GM23338 (cell line): ENCODE measurements at regions not wholly inside any gene's neighbourhood (a gene's known extent, or its start where the extent isn't known, plus 50 kb on each side); places are given as distances from the start of the nearest gene placed in this dataset.

ENCODE experiments used
- ATAC-seq: fragments of 200-7000 bp; cut with Tn5 transposase; 3 replicates; pipeline ENCODE4 v1.9.1; 2020
- DNase-seq: peaks from one replicate; pipeline ENCODE4 v3.0.0-alpha.2; 2015; ENCODE audit warnings: low spot score
- H2AFZ ChIP-seq: fragments of 200-600 bp; sonication (generic); 2 replicates; pipeline ENCODE4 v1.8.0; 2016; ENCODE audit warnings: antibody characterized with exemption, mild to moderate bottlenecking, moderate library complexity
- H3F3A ChIP-seq: fragments of 200-600 bp; sonication (generic); replicated peaks from 2 replicates; pipeline ENCODE4 v1.8.0; 2017; ENCODE audit warnings: antibody characterized with exemption, mixed run types, low read depth
- H3K27ac ChIP-seq: fragments of 200-600 bp; sonication (generic); 2 replicates; pipeline ENCODE4 v1.6.1; 2016; ENCODE audit warnings: low read depth
- H3K27me3 ChIP-seq: fragments of 200-600 bp; sonication (generic); 2 replicates; pipeline ENCODE4 v1.8.0; 2016; ENCODE audit warnings: mild to moderate bottlenecking, mixed run types, moderate library complexity; ENCODE audit not compliant: insufficient read depth
- H3K36me3 ChIP-seq: fragments of 200-600 bp; sonication (generic); 2 replicates; pipeline ENCODE4 v1.8.0; 2016; ENCODE audit warnings: mild to moderate bottlenecking; ENCODE audit not compliant: insufficient read depth
- H3K4me1 ChIP-seq: fragments of 200-600 bp; sonication (generic); 2 replicates; pipeline ENCODE4 v1.8.0; 2016; ENCODE audit warnings: mild to moderate bottlenecking, moderate library complexity; ENCODE audit not compliant: insufficient read depth
- H3K4me2 ChIP-seq: fragments of 200-600 bp; sonication (generic); 2 replicates; pipeline ENCODE4 v1.7.1; 2017; ENCODE audit warnings: mixed run types
- H3K4me3 ChIP-seq: fragments of 200-600 bp; sonication (generic); 2 replicates; pipeline ENCODE4 v1.6.1; 2016; ENCODE audit warnings: mixed run types
- H3K79me2 ChIP-seq: fragments of 200-600 bp; sonication (generic); replicated peaks from 2 replicates; pipeline ENCODE4 v1.8.0; 2017; ENCODE audit warnings: mild to moderate bottlenecking; ENCODE audit not compliant: insufficient read depth
- H3K9me2 ChIP-seq: fragments of 200-600 bp; sonication (generic); 2 replicates; pipeline ENCODE4 v1.8.0; 2017; ENCODE audit not compliant: insufficient read depth
- H4K20me1 ChIP-seq: fragments of 200-600 bp; sonication (generic); replicated peaks from 2 replicates; pipeline ENCODE4 v1.8.0; 2017; ENCODE audit warnings: mild to moderate bottlenecking; ENCODE audit not compliant: insufficient read depth
- H3K27ac Mint-ChIP-seq: 2 replicates; pipeline ENCODE4 v1.8.0; 2020; ENCODE audit warnings: inconsistent platforms, mild to moderate bottlenecking, moderate library complexity, mixed read lengths
- H3K27me3 Mint-ChIP-seq: 3 replicates; pipeline ENCODE4 v1.8.0; 2022; ENCODE audit warnings: low read depth, mild to moderate bottlenecking, moderate library complexity, mixed read lengths, inconsistent platforms; ENCODE audit not compliant: insufficient read depth, poor library complexity
- H3K36me3 Mint-ChIP-seq: 3 replicates; pipeline ENCODE4 v1.8.0; 2021; ENCODE audit warnings: low read depth, mild to moderate bottlenecking, inconsistent platforms, moderate library complexity, mixed read lengths
- H3K4me1 Mint-ChIP-seq: 3 replicates; pipeline ENCODE4 v1.8.0; 2020; ENCODE audit warnings: mild to moderate bottlenecking, inconsistent platforms, mixed read lengths
- H3K4me3 Mint-ChIP-seq: 3 replicates; pipeline ENCODE4 v1.8.0; 2021; ENCODE audit warnings: moderate library complexity, mild to moderate bottlenecking, inconsistent platforms, mixed read lengths
- H3K9me3 Mint-ChIP-seq: 3 replicates; pipeline ENCODE4 v1.8.0; 2020; ENCODE audit warnings: moderate library complexity, mild to moderate bottlenecking, inconsistent platforms, mixed read lengths
- CREB1 ChIP-seq: fragments of 250-450 bp; sonication (Bioruptor Pico); IDR thresholded peaks from 2 replicates; pipeline ENCODE4 v1.5.0; 2020; ENCODE audit warnings: low read depth, mild to moderate bottlenecking, moderate library complexity
- EZH2phosphoT487 ChIP-seq: fragments of 200-600 bp; sonication (generic); IDR thresholded peaks from one replicate; pipeline ENCODE4 v1.8.1; 2018; ENCODE audit warnings: antibody characterized with exemption; ENCODE audit not compliant: unreplicated experiment
- TF ChIP-seq, protein P1 (sequence below): fragments of 250-450 bp; sonication (Bioruptor Pico); IDR thresholded peaks from 2 replicates; pipeline ENCODE4 v1.5.0; 2020; ENCODE audit warnings: mild to moderate bottlenecking, moderate library complexity
- TF ChIP-seq, protein P2 (sequence below): IDR thresholded peaks from one replicate; pipeline ENCODE4 v1.6.1; 2018; ENCODE audit warnings: antibody characterized with exemption; ENCODE audit not compliant: unreplicated experiment

DNA sequence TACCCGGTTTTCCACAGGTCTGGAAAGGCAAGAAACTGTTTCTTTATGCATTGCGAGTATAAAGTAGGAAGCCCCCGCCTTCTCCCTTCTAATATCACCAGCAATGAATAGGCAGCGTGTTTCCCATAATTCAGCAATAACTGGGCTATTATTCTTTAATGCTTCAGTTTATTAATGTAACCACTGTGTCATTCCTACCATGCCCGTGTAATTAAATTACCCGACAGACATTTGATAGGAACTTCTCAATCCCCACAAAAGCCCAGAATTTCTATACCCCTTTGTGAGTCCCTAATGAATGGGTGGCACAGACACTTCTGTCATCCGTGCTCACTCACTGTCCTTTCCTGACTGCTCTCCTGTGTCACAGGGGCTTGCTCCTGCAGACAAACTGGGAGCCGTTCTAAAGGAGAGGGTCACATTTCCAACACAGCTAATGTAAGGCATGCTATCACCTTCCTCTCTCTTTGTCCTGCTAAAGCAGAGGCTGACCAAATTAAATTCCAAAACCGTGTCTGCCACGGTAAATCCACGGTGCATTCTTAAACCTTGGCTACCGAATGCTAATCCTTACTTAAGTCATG is 108.5 kb upstream of the MID1 start (continued):
- TF ChIP-seq, protein P1, sequence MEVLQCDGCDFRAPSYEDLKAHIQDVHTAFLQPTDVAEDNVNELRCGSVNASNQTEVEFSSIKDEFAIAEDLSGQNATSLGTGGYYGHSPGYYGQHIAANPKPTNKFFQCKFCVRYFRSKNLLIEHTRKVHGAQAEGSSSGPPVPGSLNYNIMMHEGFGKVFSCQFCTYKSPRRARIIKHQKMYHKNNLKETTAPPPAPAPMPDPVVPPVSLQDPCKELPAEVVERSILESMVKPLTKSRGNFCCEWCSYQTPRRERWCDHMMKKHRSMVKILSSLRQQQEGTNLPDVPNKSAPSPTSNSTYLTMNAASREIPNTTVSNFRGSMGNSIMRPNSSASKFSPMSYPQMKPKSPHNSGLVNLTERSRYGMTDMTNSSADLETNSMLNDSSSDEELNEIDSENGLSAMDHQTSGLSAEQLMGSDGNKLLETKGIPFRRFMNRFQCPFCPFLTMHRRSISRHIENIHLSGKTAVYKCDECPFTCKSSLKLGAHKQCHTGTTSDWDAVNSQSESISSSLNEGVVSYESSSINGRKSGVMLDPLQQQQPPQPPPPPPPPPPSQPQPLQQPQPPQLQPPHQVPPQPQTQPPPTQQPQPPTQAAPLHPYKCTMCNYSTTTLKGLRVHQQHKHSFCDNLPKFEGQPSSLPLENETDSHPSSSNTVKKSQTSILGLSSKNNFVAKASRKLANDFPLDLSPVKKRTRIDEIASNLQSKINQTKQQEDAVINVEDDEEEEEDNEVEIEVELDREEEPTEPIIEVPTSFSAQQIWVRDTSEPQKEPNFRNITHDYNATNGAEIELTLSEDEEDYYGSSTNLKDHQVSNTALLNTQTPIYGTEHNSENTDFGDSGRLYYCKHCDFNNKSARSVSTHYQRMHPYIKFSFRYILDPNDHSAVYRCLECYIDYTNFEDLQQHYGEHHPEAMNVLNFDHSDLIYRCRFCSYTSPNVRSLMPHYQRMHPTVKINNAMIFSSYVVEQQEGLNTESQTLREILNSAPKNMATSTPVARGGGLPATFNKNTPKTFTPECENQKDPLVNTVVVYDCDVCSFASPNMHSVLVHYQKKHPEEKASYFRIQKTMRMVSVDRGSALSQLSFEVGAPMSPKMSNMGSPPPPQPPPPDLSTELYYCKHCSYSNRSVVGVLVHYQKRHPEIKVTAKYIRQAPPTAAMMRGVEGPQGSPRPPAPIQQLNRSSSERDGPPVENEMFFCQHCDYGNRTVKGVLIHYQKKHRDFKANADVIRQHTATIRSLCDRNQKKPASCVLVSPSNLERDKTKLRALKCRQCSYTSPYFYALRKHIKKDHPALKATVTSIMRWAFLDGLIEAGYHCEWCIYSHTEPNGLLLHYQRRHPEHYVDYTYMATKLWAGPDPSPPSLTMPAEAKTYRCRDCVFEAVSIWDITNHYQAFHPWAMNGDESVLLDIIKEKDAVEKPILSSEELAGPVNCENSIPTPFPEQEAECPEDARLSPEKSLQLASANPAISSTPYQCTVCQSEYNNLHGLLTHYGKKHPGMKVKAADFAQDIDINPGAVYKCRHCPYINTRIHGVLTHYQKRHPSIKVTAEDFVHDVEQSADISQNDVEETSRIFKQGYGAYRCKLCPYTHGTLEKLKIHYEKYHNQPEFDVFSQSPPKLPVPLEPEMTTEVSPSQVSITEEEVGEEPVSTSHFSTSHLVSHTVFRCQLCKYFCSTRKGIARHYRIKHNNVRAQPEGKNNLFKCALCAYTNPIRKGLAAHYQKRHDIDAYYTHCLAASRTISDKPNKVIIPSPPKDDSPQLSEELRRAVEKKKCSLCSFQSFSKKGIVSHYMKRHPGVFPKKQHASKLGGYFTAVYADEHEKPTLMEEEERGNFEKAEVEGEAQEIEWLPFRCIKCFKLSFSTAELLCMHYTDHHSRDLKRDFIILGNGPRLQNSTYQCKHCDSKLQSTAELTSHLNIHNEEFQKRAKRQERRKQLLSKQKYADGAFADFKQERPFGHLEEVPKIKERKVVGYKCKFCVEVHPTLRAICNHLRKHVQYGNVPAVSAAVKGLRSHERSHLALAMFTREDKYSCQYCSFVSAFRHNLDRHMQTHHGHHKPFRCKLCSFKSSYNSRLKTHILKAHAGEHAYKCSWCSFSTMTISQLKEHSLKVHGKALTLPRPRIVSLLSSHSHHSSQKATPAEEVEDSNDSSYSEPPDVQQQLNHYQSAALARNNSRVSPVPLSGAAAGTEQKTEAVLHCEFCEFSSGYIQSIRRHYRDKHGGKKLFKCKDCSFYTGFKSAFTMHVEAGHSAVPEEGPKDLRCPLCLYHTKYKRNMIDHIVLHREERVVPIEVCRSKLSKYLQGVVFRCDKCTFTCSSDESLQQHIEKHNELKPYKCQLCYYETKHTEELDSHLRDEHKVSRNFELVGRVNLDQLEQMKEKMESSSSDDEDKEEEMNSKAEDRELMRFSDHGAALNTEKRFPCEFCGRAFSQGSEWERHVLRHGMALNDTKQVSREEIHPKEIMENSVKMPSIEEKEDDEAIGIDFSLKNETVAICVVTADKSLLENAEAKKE (CRISPR knock-in tag): no peak

DNA sequence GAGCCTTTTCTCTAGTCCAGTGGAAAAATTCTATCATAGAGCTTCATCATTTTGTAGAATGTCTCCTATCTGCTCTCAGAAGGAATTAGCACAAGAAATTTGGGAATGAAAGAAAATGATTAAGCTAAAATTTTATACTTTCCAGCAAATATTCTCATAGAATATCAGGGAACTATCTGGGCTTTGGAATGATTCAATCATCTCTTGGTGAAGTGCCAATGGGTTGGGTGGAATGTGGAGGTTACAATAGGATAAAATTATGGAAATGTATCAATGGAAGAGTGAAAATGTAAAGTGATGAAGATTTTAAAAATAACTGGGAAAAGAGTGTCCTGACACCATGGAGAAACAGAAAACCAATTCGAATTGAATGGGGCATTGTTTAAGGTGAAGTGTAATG is 119.0 kb upstream of the MID1 start:
- no peak for DNase-seq
- TF ChIP-seq, protein P2, sequence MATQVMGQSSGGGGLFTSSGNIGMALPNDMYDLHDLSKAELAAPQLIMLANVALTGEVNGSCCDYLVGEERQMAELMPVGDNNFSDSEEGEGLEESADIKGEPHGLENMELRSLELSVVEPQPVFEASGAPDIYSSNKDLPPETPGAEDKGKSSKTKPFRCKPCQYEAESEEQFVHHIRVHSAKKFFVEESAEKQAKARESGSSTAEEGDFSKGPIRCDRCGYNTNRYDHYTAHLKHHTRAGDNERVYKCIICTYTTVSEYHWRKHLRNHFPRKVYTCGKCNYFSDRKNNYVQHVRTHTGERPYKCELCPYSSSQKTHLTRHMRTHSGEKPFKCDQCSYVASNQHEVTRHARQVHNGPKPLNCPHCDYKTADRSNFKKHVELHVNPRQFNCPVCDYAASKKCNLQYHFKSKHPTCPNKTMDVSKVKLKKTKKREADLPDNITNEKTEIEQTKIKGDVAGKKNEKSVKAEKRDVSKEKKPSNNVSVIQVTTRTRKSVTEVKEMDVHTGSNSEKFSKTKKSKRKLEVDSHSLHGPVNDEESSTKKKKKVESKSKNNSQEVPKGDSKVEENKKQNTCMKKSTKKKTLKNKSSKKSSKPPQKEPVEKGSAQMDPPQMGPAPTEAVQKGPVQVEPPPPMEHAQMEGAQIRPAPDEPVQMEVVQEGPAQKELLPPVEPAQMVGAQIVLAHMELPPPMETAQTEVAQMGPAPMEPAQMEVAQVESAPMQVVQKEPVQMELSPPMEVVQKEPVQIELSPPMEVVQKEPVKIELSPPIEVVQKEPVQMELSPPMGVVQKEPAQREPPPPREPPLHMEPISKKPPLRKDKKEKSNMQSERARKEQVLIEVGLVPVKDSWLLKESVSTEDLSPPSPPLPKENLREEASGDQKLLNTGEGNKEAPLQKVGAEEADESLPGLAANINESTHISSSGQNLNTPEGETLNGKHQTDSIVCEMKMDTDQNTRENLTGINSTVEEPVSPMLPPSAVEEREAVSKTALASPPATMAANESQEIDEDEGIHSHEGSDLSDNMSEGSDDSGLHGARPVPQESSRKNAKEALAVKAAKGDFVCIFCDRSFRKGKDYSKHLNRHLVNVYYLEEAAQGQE: no peak
- no peak for TF ChIP-seq EZH2phosphoT487
- TF ChIP-seq, protein P1 (CRISPR knock-in tag): no peak
- no peak for TF ChIP-seq CREB1 (CRISPR knock-in tag)

More for the DNA sequence above, 119.0 kb upstream of the MID1 start:
- H3K9me2 ChIP-seq: no peaks in the 10 kb centered on the region
- ATAC-seq: no peak
- peaks cover 10% of the 10 kb centered on the region; the same call in 1 of the 2 replicates for H3K4me1 ChIP-seq
- no peaks in the 10 kb centered on the region for H3K79me2 ChIP-seq
- no peak overlapping the region for H3K27ac Mint-ChIP-seq
- H3K4me3 Mint-ChIP-seq: no peak overlapping the region
- H4K20me1 ChIP-seq: no peaks in the 10 kb centered on the region
- H3K27ac ChIP-seq: no peak overlapping the region
- no peaks in the 10 kb centered on the region for H3K9me3 Mint-ChIP-seq
- H3K4me2 ChIP-seq: no peak overlapping the region
- no peaks in the 10 kb centered on the region for H3K36me3 Mint-ChIP-seq
- H3K4me3 ChIP-seq: no peak overlapping the region
- no peaks in the 10 kb centered on the region for H3K27me3 ChIP-seq
- H3K36me3 ChIP-seq: no peaks in the 10 kb centered on the region
- H3K27me3 Mint-ChIP-seq: peaks cover 5% of the 10 kb centered on the region
- H2AFZ ChIP-seq: no peak overlapping the region
- no peaks in the 10 kb centered on the region for H3F3A ChIP-seq
- H3K4me1 Mint-ChIP-seq: peaks cover 24% of the 10 kb centered on the region
